CD8-positive, alpha-beta memory T cell (primary cell): ENCODE measurements at regions not wholly inside any gene's neighbourhood (a gene's known extent, or its start where the extent isn't known, plus 50 kb on each side); places are given as distances from the start of the nearest gene placed in this dataset.

ENCODE experiments used
- CTCF ChIA-PET: fragments of 350-600 bp; sonication (Branson Sonifier 250); formaldehyde crosslinking; loops from one replicate; lab custom pipeline; 2021; ENCODE audit warnings: antibody characterized with exemption; lab: Charles Lee
- POLR2A ChIA-PET: fragments of 350-600 bp; sonication (Branson Sonifier 250); formaldehyde crosslinking; loops from one replicate; lab custom pipeline; 2021; ENCODE audit warnings: antibody characterized with exemption; lab: Charles Lee
- DNase-seq, 5 donors: peaks; one replicate each; pipeline versions ENCODE4 v3.0.0 to v3.0.0-alpha.2; 2020 to 2022; ENCODE audit warnings: mixed read lengths in 1 of 5
- H3K27ac ChIP-seq: one replicate; pipeline ENCODE4 v1.7.0; 2013; ENCODE audit warnings: low read depth, mild to moderate bottlenecking, low read length, moderate library complexity
- H3K27me3 ChIP-seq: 2 replicates; pipeline ENCODE4 v1.7.0; 2013; ENCODE audit warnings: low read length, mild to moderate bottlenecking; ENCODE audit not compliant: insufficient read depth, poor library complexity, severe bottlenecking
- H3K36me3 ChIP-seq: 2 replicates; pipeline ENCODE4 v1.7.0; 2013; ENCODE audit warnings: mild to moderate bottlenecking, low read length, moderate library complexity; ENCODE audit not compliant: insufficient read depth
- H3K4me1 ChIP-seq: 2 replicates; pipeline ENCODE4 v1.7.0; 2013; ENCODE audit warnings: mild to moderate bottlenecking, low read length, moderate library complexity; ENCODE audit not compliant: insufficient read depth
- H3K4me3 ChIP-seq: 2 replicates; pipeline ENCODE4 v1.7.0; 2013; ENCODE audit warnings: mild to moderate bottlenecking, low read length
- H3K9me3 ChIP-seq: 2 replicates; pipeline ENCODE4 v1.7.0; 2013; ENCODE audit warnings: mild to moderate bottlenecking, low read length
- H3K27ac Mint-ChIP-seq, 8 donors: one replicate each; pipeline ENCODE4 v1.8.0; 2020 to 2021; ENCODE audit warnings: mixed read lengths in 8 of 8, mild to moderate bottlenecking in 6 of 8, inconsistent platforms in 3 of 8, moderate library complexity in 3 of 8
- H3K27me3 Mint-ChIP-seq, 2 donors: one replicate each; pipeline ENCODE4 v1.8.0; 2020 to 2021; ENCODE audit warnings: mixed read lengths in 2 of 2, mild to moderate bottlenecking in 1 of 2, moderate library complexity in 1 of 2
- H3K36me3 Mint-ChIP-seq, 3 donors: one replicate each; pipeline ENCODE4 v1.8.0; 2020 to 2021; ENCODE audit warnings: mixed read lengths in 3 of 3, inconsistent platforms in 1 of 3, mild to moderate bottlenecking in 1 of 3
- H3K4me1 Mint-ChIP-seq, 3 donors: one replicate each; pipeline ENCODE4 v1.8.0; 2020 to 2021; ENCODE audit warnings: mixed read lengths in 3 of 3, inconsistent platforms in 1 of 3, mild to moderate bottlenecking in 1 of 3
- H3K4me3 Mint-ChIP-seq, 7 donors: one replicate each; pipeline ENCODE4 v1.8.0; 2020 to 2021; ENCODE audit warnings: mixed read lengths in 7 of 7, mild to moderate bottlenecking in 6 of 7, moderate library complexity in 4 of 7, inconsistent platforms in 2 of 7
- H3K9me3 Mint-ChIP-seq, 5 donors: one replicate each; pipeline ENCODE4 v1.8.0; 2020 to 2022; ENCODE audit warnings: mixed read lengths in 5 of 5, mild to moderate bottlenecking in 3 of 5, moderate library complexity in 2 of 5, inconsistent platforms in 1 of 5

- H3K9me3 Mint-ChIP-seq: peaks cover 0 to 3% (median 2%) of the 10 kb centered on the region in 5 donors
- H3K27me3 ChIP-seq: no peaks in the 10 kb centered on the region
- H3K27ac ChIP-seq: no peak overlapping the region
- no peaks in the 10 kb centered on the region for H3K4me1 ChIP-seq
- CTCF ChIA-PET: interaction anchor here (1.2 kb wide), 1 partner anchor 21 kb away, joined by 3 read pairs; no protein-coding TSS in a partner anchor
- H3K9me3 ChIP-seq: no peaks in the 10 kb centered on the region
- H3K4me1 Mint-ChIP-seq: no peaks in the 10 kb centered on the region
- POLR2A ChIA-PET: no interaction called here
- H3K27ac Mint-ChIP-seq: peak overlapping the region in 1 of 8 donors; percentile 11
- H3K4me3 Mint-ChIP-seq: no peak overlapping the region
- peaks cover 0 to 4% (median 0%) of the 10 kb centered on the region in 3 donors for H3K36me3 Mint-ChIP-seq
- H3K27me3 Mint-ChIP-seq: no peaks in the 10 kb centered on the region
- H3K4me3 ChIP-seq: no peak overlapping the region
- DNase-seq: no peak
- H3K36me3 ChIP-seq: no peaks in the 10 kb centered on the region
Measured at GRCh38 chr12:67414011-67414715, 145.0 kb downstream of the CAND1 start.

DNA sequence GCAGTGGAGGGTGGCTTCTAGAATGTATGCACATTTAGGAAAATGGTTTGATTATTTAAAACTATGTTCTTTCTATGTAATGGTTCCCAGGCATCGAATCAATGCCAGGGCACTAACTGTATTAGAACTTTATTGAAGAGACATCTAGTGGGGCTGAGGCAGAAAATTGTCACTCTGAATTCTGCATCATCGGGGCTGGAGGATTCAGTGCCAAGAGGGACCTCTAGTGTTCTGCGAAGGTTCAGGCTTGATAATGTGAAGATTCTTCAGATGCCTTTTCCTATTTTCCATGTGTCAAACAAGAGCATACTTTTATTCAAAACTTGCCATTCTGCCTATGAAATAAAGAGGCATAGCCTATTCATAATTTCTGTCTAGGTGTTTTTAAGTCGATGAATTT is 146.3 kb downstream of the CAND1 start:
- peaks cover 0 to 2% (median 2%) of the 10 kb centered on the region in 5 donors for H3K9me3 Mint-ChIP-seq
- POLR2A ChIA-PET: no interaction called here
- Histone ChIP-seq H3K4me3 (no peak overlapping the region), H3K27me3 (no peaks in the 10 kb centered on the region), H3K9me3 (no peaks in the 10 kb centered on the region), H3K27ac (no peak overlapping the region), H3K36me3 (no peaks in the 10 kb centered on the region), H3K4me1 (no peaks in the 10 kb centered on the region)
- H3K27ac Mint-ChIP-seq: no peak overlapping the region
- DNase-seq: no peak
- CTCF ChIA-PET: no interaction called here
- no peak overlapping the region for H3K4me3 Mint-ChIP-seq
- H3K36me3 Mint-ChIP-seq: peaks cover 0 to 4% (median 0%) of the 10 kb centered on the region in 3 donors
- H3K27me3 Mint-ChIP-seq: no peaks in the 10 kb centered on the region
- H3K4me1 Mint-ChIP-seq: no peaks in the 10 kb centered on the region

DNA sequence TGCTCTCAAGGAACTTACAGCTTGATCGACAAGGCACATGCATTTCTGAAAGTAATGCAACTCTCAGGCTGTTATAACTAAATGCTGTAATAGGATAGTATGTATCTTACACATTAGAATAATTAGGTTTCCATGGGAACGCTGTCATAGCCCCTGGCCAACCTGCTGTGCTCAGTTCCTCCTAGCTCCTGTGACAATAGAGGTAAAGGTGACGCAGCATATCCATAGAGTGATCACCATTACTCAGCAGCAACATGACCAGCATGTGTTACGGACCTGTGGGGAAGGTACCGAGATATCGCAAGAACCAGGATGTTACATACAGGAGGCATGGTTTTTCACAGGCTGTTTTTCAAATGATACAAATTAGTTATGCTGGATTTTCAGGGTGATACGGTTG is 150.7 kb downstream of the CAND1 start:
- Mint-ChIP-seq H3K27me3 (peaks cover 0 to 5% of the 10 kb centered on the region in 2 donors), H3K27ac (no peak overlapping the region), H3K4me3 (no peak overlapping the region), H3K9me3 (no peaks in the 10 kb centered on the region), H3K36me3 (no peaks in the 10 kb centered on the region), H3K4me1 (no peaks in the 10 kb centered on the region)
- H3K27ac ChIP-seq: no peak overlapping the region
- no peak for DNase-seq
- ChIA-PET POLR2A (no interaction called here), CTCF (no interaction called here)
- H3K4me1 ChIP-seq: no peaks in the 10 kb centered on the region
- no peaks in the 10 kb centered on the region for H3K36me3 ChIP-seq
- H3K27me3 ChIP-seq: no peaks in the 10 kb centered on the region
- no peaks in the 10 kb centered on the region for H3K9me3 ChIP-seq
- H3K4me3 ChIP-seq: no peak overlapping the region

DNA sequence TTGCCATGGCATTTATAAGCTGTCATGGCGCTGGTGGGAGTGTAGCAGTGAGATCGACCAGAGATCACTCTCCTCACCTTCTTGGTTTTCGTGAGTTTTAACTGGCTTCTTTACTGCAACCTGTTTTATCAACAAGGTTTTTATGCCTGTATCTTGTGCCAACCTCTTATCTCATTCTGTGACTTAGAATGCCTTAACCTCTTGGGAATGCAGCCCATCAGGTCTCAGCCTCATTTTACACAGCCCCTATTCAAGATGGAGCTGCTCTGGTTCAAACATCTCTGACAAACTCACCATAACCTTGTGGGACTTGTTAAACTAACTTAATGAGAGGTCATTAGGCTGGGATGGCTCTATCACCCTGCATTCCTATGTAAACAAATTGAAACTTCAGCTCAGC is 151.3 kb downstream of the CAND1 start:
- Mint-ChIP-seq H3K27ac (no peak overlapping the region), H3K4me3 (no peak overlapping the region), H3K27me3 (peaks cover 0 to 5% of the 10 kb centered on the region in 2 donors), H3K36me3 (no peaks in the 10 kb centered on the region), H3K9me3 (no peaks in the 10 kb centered on the region), H3K4me1 (no peaks in the 10 kb centered on the region)
- Histone ChIP-seq H3K4me3 (no peak overlapping the region), H3K4me1 (no peaks in the 10 kb centered on the region), H3K36me3 (no peaks in the 10 kb centered on the region), H3K27ac (no peak overlapping the region), H3K9me3 (no peaks in the 10 kb centered on the region), H3K27me3 (no peaks in the 10 kb centered on the region)
- ChIA-PET CTCF (interaction anchor here (1.3 kb wide), 1 partner anchor 31 kb away, joined by 3 read pairs; no protein-coding TSS in a partner anchor), POLR2A (no interaction called here)
- DNase-seq: no peak

DNA sequence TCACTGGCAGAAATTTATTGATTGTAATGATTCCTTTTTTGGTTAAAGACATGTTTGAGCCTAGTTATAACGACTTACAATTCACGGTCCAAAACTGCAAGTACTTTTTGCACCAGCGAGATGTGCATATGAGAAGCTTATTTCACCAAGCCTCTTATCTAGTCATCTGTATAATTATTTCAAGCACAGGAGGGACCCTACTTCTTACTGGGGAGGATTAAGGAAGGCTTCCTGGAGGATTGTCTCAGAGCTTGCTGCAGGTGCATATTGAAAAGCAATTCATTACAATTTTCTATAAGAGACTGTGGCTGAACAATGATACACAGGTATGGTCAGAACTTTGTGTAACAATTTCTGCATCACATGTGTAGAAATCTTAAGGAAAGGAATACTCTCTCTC is 152.9 kb downstream of the CAND1 start:
- H3K27me3 Mint-ChIP-seq: peaks cover 0 to 5% of the 10 kb centered on the region in 2 donors
- POLR2A ChIA-PET: no interaction called here
- H3K4me3 ChIP-seq: no peak overlapping the region
- H3K9me3 Mint-ChIP-seq: no peaks in the 10 kb centered on the region
- CTCF ChIA-PET: no interaction called here
- H3K4me3 Mint-ChIP-seq: no peak overlapping the region
- peaks cover 0 to 10% (median 2%) of the 10 kb centered on the region in 3 donors for H3K4me1 Mint-ChIP-seq
- H3K36me3 ChIP-seq: no peaks in the 10 kb centered on the region
- no peaks in the 10 kb centered on the region for H3K36me3 Mint-ChIP-seq
- no peak for DNase-seq
- H3K4me1 ChIP-seq: no peaks in the 10 kb centered on the region
- no peak overlapping the region for H3K27ac ChIP-seq
- no peak overlapping the region for H3K27ac Mint-ChIP-seq
- no peaks in the 10 kb centered on the region for H3K27me3 ChIP-seq
- no peaks in the 10 kb centered on the region for H3K9me3 ChIP-seq

DNA sequence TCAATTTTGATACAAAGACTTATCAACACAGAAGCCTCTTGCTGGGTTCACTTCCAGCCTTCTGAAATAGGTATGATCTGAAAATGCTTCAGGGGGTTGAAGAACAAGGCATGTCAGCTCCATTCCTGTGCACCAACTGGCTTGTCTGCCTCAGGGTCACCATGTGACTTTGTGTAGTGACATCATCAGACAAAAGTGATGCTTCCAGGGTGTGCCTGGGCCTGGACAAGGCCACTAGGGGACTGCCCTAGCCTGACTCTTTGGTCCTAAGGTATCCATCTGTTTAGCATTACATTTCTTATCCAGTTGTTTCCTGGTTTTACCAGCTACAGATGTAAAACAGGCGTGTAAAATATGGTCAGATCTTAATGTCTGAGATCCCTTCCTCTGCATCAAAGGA is 155.6 kb downstream of the CAND1 start:
- H3K36me3 Mint-ChIP-seq: no peaks in the 10 kb centered on the region
- Histone ChIP-seq H3K4me3 (no peak overlapping the region), H3K27ac (no peak overlapping the region), H3K4me1 (no peaks in the 10 kb centered on the region), H3K9me3 (no peaks in the 10 kb centered on the region), H3K36me3 (no peaks in the 10 kb centered on the region), H3K27me3 (no peaks in the 10 kb centered on the region)
- ChIA-PET POLR2A (no interaction called here), CTCF (interaction anchor here (0.8 kb wide), 1 partner anchor 17 kb away, joined by 3 read pairs; no protein-coding TSS in a partner anchor)
- DNase-seq: no peak
- peaks cover 5 to 8% of the 10 kb centered on the region in 2 donors for H3K27me3 Mint-ChIP-seq
- no peaks in the 10 kb centered on the region for H3K9me3 Mint-ChIP-seq
- H3K27ac Mint-ChIP-seq: peak overlapping the region in 1 of 8 donors; percentile 25
- peaks cover 0 to 10% (median 2%) of the 10 kb centered on the region in 3 donors for H3K4me1 Mint-ChIP-seq
- no peak overlapping the region for H3K4me3 Mint-ChIP-seq

- ChIA-PET CTCF (interaction anchor here (0.8 to 1.2 kb wide), 2 partner anchors 16 to 483 kb away, joined by 3 read pairs; no protein-coding TSS in a partner anchor), POLR2A (interaction anchor here (0.6 kb wide), 1 partner anchor 173 kb away, joined by 4 read pairs; no protein-coding TSS in a partner anchor)
- Mint-ChIP-seq H3K36me3 (no peaks in the 10 kb centered on the region), H3K4me3 (no peak overlapping the region), H3K27ac (peak overlapping the region in 1 of 8 donors; percentile 25), H3K27me3 (peaks cover 5 to 8% of the 10 kb centered on the region in 2 donors), H3K4me1 (peaks cover 0 to 10% (median 2%) of the 10 kb centered on the region in 3 donors), H3K9me3 (no peaks in the 10 kb centered on the region)
- H3K4me1 ChIP-seq: no peaks in the 10 kb centered on the region
- H3K4me3 ChIP-seq: no peak overlapping the region
- H3K27me3 ChIP-seq: no peaks in the 10 kb centered on the region
- H3K9me3 ChIP-seq: no peaks in the 10 kb centered on the region
- no peak for DNase-seq
- H3K27ac ChIP-seq: no peak overlapping the region
- H3K36me3 ChIP-seq: no peaks in the 10 kb centered on the region
Measured at GRCh38 chr12:67425394-67425793, 156.2 kb downstream of the CAND1 start.

GRCh38 chr12:67426067-67426466 is 156.9 kb downstream of the CAND1 start:
- Mint-ChIP-seq H3K36me3 (no peaks in the 10 kb centered on the region), H3K27ac (no peak overlapping the region), H3K9me3 (no peaks in the 10 kb centered on the region), H3K27me3 (peaks cover 5 to 8% of the 10 kb centered on the region in 2 donors), H3K4me3 (no peak overlapping the region), H3K4me1 (peaks cover 0 to 10% (median 2%) of the 10 kb centered on the region in 3 donors)
- ChIA-PET CTCF (interaction anchor here (1.2 kb wide), 1 partner anchor 483 kb away, joined by 3 read pairs; no protein-coding TSS in a partner anchor), POLR2A (interaction anchor here (0.6 kb wide), 1 partner anchor 172 kb away, joined by 4 read pairs; no protein-coding TSS in a partner anchor)
- Histone ChIP-seq H3K4me1 (no peaks in the 10 kb centered on the region), H3K4me3 (no peak overlapping the region), H3K27ac (no peak overlapping the region), H3K36me3 (no peaks in the 10 kb centered on the region), H3K9me3 (no peaks in the 10 kb centered on the region), H3K27me3 (no peaks in the 10 kb centered on the region)
- DNase-seq: no peak
